H1 (cell line): ENCODE measurements at regions not wholly inside any gene's neighbourhood (a gene's known extent, or its start where the extent isn't known, plus 50 kb on each side); places are given as distances from the start of the nearest gene placed in this dataset.

Source experiments
- CTCF ChIA-PET: fragments of 300-600 bp; sonication (Branson Sonifier 250); formaldehyde crosslinking; loops from one replicate; lab custom pipeline; 2021; ENCODE audit not compliant: partially characterized antibody; lab: Charles Lee
- POLR2A ChIA-PET: fragments of 300-600 bp; sonication (Branson Sonifier 250); formaldehyde crosslinking; loops from one replicate; lab custom pipeline; 2021; ENCODE audit warnings: inconsistent platforms; ENCODE audit not compliant: partially characterized antibody; lab: Charles Lee
- DNase-seq, 2 experiments: peaks; one replicate each; pipeline versions ENCODE4 v3.0.0 to v3.0.0-alpha.2; 2010 to 2022; ENCODE audit warnings: low spot score in 2 of 2, low read depth in 1 of 2, mixed read lengths in 1 of 2
- FAIRE-seq: peaks from 2 replicates; lab custom pipeline; 2011; peaks lifted over from hg19 to GRCh38; lab: Jason Lieb, UNC
- H2AFZ ChIP-seq: 2 replicates; pipeline ENCODE4 v1.8.1; 2012; ENCODE audit warnings: low read length, inconsistent platforms
- H2AK5ac ChIP-seq: 2 replicates; pipeline ENCODE4 v1.6.1; 2013; ENCODE audit warnings: low read depth, low read length
- H2BK120ac ChIP-seq: replicated peaks from 2 replicates; pipeline ENCODE3; 2013; ENCODE audit warnings: low read depth, low read length, inconsistent platforms
- H2BK12ac ChIP-seq: 2 replicates; pipeline ENCODE4 v1.6.1; 2013; ENCODE audit warnings: low read depth, low read length
- H2BK15ac ChIP-seq: 2 replicates; pipeline ENCODE4 v1.6.1; 2013; ENCODE audit warnings: low read length
- H2BK20ac ChIP-seq: 2 replicates; pipeline ENCODE4 v1.6.1; 2013; ENCODE audit warnings: low read length
- H2BK5ac ChIP-seq: 2 replicates; pipeline ENCODE4 v1.6.1; 2013; ENCODE audit warnings: low read depth, low read length
- H3K14ac ChIP-seq: 2 replicates; pipeline ENCODE4 v1.6.1; 2013; ENCODE audit warnings: inconsistent platforms; ENCODE audit not compliant: insufficient read length
- H3K18ac ChIP-seq: 2 replicates; pipeline ENCODE4 v1.6.1; 2013; ENCODE audit warnings: low read length; ENCODE audit errors: extremely low read depth
- H3K23ac ChIP-seq: 2 replicates; pipeline ENCODE4 v1.6.1; 2013; ENCODE audit warnings: inconsistent platforms; ENCODE audit not compliant: insufficient read length
- H3K23me2 ChIP-seq: 2 replicates; pipeline ENCODE4 v1.6.1; 2013; ENCODE audit warnings: low read depth, low read length
- H3K27ac ChIP-seq: 2 replicates; pipeline ENCODE4 v1.6.1; 2011; ENCODE audit warnings: low read depth, low read length, inconsistent platforms
- H3K27me3 ChIP-seq, 4 experiments: replicated peaks in 1 of 4; 1 replicate in 1 of 4; 2 replicates in 3 of 4; pipeline versions ENCODE4 v1.6.1 to v1.8.1; 2011 to 2013; ENCODE audit warnings: low read length in 3 of 4, mild to moderate bottlenecking in 3 of 4, inconsistent platforms in 2 of 4, mixed read lengths in 2 of 4, moderate library complexity in 1 of 4; ENCODE audit not compliant: control insufficient read depth in 3 of 4, insufficient read depth in 3 of 4; ENCODE audit errors: extremely low read depth in 1 of 4
- H3K36me3 ChIP-seq, 4 experiments: 2 replicates each; pipeline versions ENCODE4 v1.6.1 to v1.8.1; 2011 to 2013; ENCODE audit warnings: mild to moderate bottlenecking in 4 of 4, low read length in 3 of 4, moderate library complexity in 2 of 4, control low read depth in 1 of 4, inconsistent platforms in 1 of 4; ENCODE audit not compliant: insufficient read depth in 4 of 4, control insufficient read depth in 2 of 4
- H3K4ac ChIP-seq: replicated peaks from 2 replicates; pipeline ENCODE3; 2013; ENCODE audit warnings: low read length, low read depth, mixed read lengths, inconsistent platforms; ENCODE audit not compliant: insufficient read length
- H3K4me1 ChIP-seq, 4 experiments: replicated peaks in 1 of 4; 1 replicate in 1 of 4; 2 replicates in 3 of 4; pipeline versions ENCODE4 v1.6.1 to v1.8.1; 2011 to 2013; ENCODE audit warnings: low read length in 3 of 4, inconsistent platforms in 2 of 4, mixed read lengths in 1 of 4; ENCODE audit not compliant: insufficient read depth in 4 of 4, control insufficient read depth in 3 of 4
- H3K4me2 ChIP-seq, 2 experiments: 2 replicates each; pipeline versions ENCODE4 v1.6.1 to v1.8.1; 2011 to 2013; ENCODE audit warnings: low read depth in 2 of 2, low read length in 2 of 2, control low read depth in 1 of 2, inconsistent platforms in 1 of 2, mild to moderate bottlenecking in 1 of 2; ENCODE audit not compliant: insufficient read depth in 1 of 2
- H3K4me3 ChIP-seq, 4 experiments: fragments of 200-600, 300-600 bp in 1 of 4; sonication (generic), shearing (Covaris generic), sonication (Bioruptor Twin) in 1 of 4; 2 replicates each; pipeline versions ENCODE4 v1.5.1 to v1.8.1; 2011 to 2016; ENCODE audit warnings: low read length in 4 of 4, low read depth in 3 of 4, control low read depth in 2 of 4, inconsistent platforms in 2 of 4, mild to moderate bottlenecking in 2 of 4, mixed read lengths in 1 of 4, moderate library complexity in 1 of 4; ENCODE audit not compliant: insufficient read depth in 2 of 4; ENCODE audit errors: extremely low read depth in 1 of 4
- H3K56ac ChIP-seq: replicated peaks from 2 replicates; pipeline ENCODE3; 2013; ENCODE audit warnings: low read depth, mild to moderate bottlenecking, mixed read lengths, low read length, inconsistent platforms; ENCODE audit not compliant: insufficient read length
- H3K79me1 ChIP-seq: 2 replicates; pipeline ENCODE4 v1.6.1; 2013; ENCODE audit warnings: low read depth, low read length, control low read depth
- H3K79me2 ChIP-seq, 2 experiments: 2 replicates each; pipeline versions ENCODE4 v1.6.1 to v1.8.1; 2012 to 2013; ENCODE audit warnings: low read length in 2 of 2, mild to moderate bottlenecking in 2 of 2, inconsistent platforms in 1 of 2; ENCODE audit not compliant: insufficient read depth in 2 of 2, control insufficient read depth in 1 of 2
- H3K9ac ChIP-seq, 4 experiments: replicated peaks in 1 of 4; 1 replicate in 1 of 4; 2 replicates in 3 of 4; pipeline versions ENCODE4 v1.6.1 to v1.8.1; 2011 to 2013; ENCODE audit warnings: low read depth in 3 of 4, low read length in 3 of 4, control low read depth in 2 of 4, mild to moderate bottlenecking in 2 of 4, moderate library complexity in 2 of 4, inconsistent platforms in 1 of 4; ENCODE audit errors: extremely low read depth in 1 of 4
- H3K9me3 ChIP-seq, 2 experiments: 2 replicates each; pipeline versions ENCODE4 v1.6.1 to v1.8.1; 2012 to 2013; ENCODE audit warnings: mild to moderate bottlenecking in 2 of 2, moderate library complexity in 2 of 2, control low read depth in 1 of 2, inconsistent platforms in 1 of 2, low read depth in 1 of 2, low read length in 1 of 2, mixed read lengths in 1 of 2; ENCODE audit not compliant: insufficient read depth in 2 of 2
- H4K20me1 ChIP-seq, 2 experiments: replicated peaks in 1 of 2; 2 replicates each; pipeline versions ENCODE3 to v1.8.1; 2011 to 2013; ENCODE audit warnings: inconsistent platforms in 2 of 2, low read length in 2 of 2, mild to moderate bottlenecking in 1 of 2; ENCODE audit not compliant: insufficient read depth in 2 of 2, control insufficient read depth in 1 of 2
- H4K5ac ChIP-seq: 2 replicates; pipeline ENCODE4 v1.6.1; 2013; ENCODE audit warnings: low read length, low read depth, mixed read lengths, inconsistent platforms; ENCODE audit not compliant: insufficient read length
- H4K8ac ChIP-seq: 2 replicates; pipeline ENCODE4 v1.8.0; 2013; ENCODE audit warnings: mild to moderate bottlenecking, moderate library complexity, low read length, inconsistent platforms; ENCODE audit not compliant: insufficient read depth; ENCODE audit errors: extremely low read depth
- H4K91ac ChIP-seq: replicated peaks from 2 replicates; pipeline ENCODE3; 2013; ENCODE audit warnings: low read length, mixed read lengths, inconsistent platforms; ENCODE audit not compliant: insufficient read length
- BACH1 ChIP-seq: IDR thresholded peaks from 2 replicates; pipeline ENCODE4 v1.6.1; 2012; ENCODE audit warnings: low read length, improper control_type of control experiment
- EZH2 ChIP-seq: fragments of 200-600 bp; sonication (generic); IDR thresholded peaks from 2 replicates; pipeline ENCODE4 v1.7.1; 2012; ENCODE audit warnings: low read depth, mild to moderate bottlenecking, moderate library complexity, low read length, inconsistent platforms; ENCODE audit not compliant: severe bottlenecking
- POLR2A ChIP-seq, 2 experiments: IDR thresholded peaks; 1 replicate in 1 of 2; 2 replicates in 1 of 2; pipeline ENCODE4 v1.6.1; 2011; ENCODE audit warnings: low read depth in 2 of 2, low read length in 2 of 2, mild to moderate bottlenecking in 2 of 2; ENCODE audit errors: control extremely low read depth in 1 of 2
- RNF2 ChIP-seq: fragments of 200-900, 300-1000 bp; sonication (generic); IDR thresholded peaks from 2 replicates; pipeline ENCODE4 v1.7.1; 2016; ENCODE audit warnings: borderline replicate concordance, low read depth, mild to moderate bottlenecking, antibody characterized with exemption, low read length; ENCODE audit not compliant: poor library complexity, severe bottlenecking; ENCODE audit errors: missing control alignments
- SIN3A ChIP-seq, 2 experiments: IDR thresholded peaks in 1 of 2; conservative IDR thresholded peaks in 1 of 2; 2 replicates each; pipeline ENCODE4 v1.6.1; 2011 to 2012; ENCODE audit warnings: low read length in 2 of 2, improper control_type of control experiment in 1 of 2, low read depth in 1 of 2, mild to moderate bottlenecking in 1 of 2
- SIRT6 ChIP-seq: IDR thresholded peaks from one replicate; pipeline ENCODE4 v1.7.1; 2012; ENCODE audit warnings: low read length, inconsistent platforms
- SUZ12 ChIP-seq: fragments of 200-600 bp; sonication (generic); IDR thresholded peaks from 2 replicates; pipeline ENCODE4 v1.6.1; 2012; ENCODE audit warnings: mild to moderate bottlenecking, inconsistent platforms, low read length, moderate library complexity, mixed read lengths
- TAF1 ChIP-seq: IDR thresholded peaks from 2 replicates; pipeline ENCODE4 v1.6.1; 2011; ENCODE audit warnings: mild to moderate bottlenecking, low read depth, low read length
- TF ChIP-seq, protein P1 (sequence below): IDR thresholded peaks from 2 replicates; pipeline ENCODE4 v1.6.1; 2012; ENCODE audit warnings: inconsistent platforms

DNA sequence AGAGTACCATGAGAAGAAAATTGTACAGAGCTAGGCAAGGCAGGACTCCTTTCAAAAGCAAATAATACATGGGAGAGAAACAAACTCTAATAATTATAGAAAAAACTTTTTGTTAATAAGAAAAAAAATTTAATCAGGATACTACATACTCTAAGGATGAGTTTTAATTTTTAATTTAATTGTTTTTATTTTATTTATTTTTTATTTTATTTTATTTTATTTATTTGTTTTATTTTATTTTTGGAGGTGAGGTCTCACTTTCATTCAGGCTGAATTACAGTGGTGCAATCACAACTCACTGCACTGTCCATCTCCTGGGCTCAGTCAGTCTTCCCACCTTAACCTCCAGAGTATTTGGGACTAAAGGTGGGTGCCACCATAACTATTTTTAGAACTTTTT is 1347.2 kb downstream of the NLGN4Y start:
- H3K9me3 ChIP-seq, result no peaks in the 10 kb centered on the region
- no peak overlapping the region for H2BK15ac ChIP-seq
- H3K79me2 ChIP-seq, result no peaks in the 10 kb centered on the region
- no peak overlapping the region for H2AFZ ChIP-seq
- H3K27ac ChIP-seq, result no peak overlapping the region
- ChIA-PET POLR2A (no interaction called here), CTCF (no interaction called here)
- no peak overlapping the region for H3K18ac ChIP-seq
- no peak overlapping the region for H3K4me2 ChIP-seq
- no peak for TF ChIP-seq TAF1
- TF ChIP-seq RNF2, result no peak
- TF ChIP-seq SIN3A (conservative IDR thresholded peaks at IDR 0.05 in 1 of 2, IDR thresholded peaks at IDR 0.05 in 1 of 2; ENCODE audit: low read depth in 1 of 2, low read length in 2 of 2), result no peak
- no peak for TF ChIP-seq POLR2A (IDR thresholded peaks at IDR 0.05; ENCODE audit: control extremely low read depth in 1 of 2, low read depth in 2 of 2, low read length in 2 of 2)
- no peak for TF ChIP-seq EZH2
- no peak for TF ChIP-seq BACH1
- no peak for TF ChIP-seq SIRT6
- TF ChIP-seq, protein P1, sequence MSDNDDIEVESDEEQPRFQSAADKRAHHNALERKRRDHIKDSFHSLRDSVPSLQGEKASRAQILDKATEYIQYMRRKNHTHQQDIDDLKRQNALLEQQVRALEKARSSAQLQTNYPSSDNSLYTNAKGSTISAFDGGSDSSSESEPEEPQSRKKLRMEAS, result no peak
- TF ChIP-seq SUZ12, result no peak
- H3K4ac ChIP-seq, result no peak overlapping the region
- H3K27me3 ChIP-seq, result no peaks in the 10 kb centered on the region
- no peaks in the 10 kb centered on the region for H4K20me1 ChIP-seq
- H3K14ac ChIP-seq, result no peak overlapping the region
- H4K91ac ChIP-seq, result no peak overlapping the region
- no peak overlapping the region for H4K8ac ChIP-seq
- no peaks in the 10 kb centered on the region for H3K36me3 ChIP-seq
- DNase-seq (no peak), FAIRE-seq (no peak)
- H3K23ac ChIP-seq, result no peak overlapping the region
- H3K9ac ChIP-seq, result no peak overlapping the region
- H2BK120ac ChIP-seq, result no peak overlapping the region
- no peak overlapping the region for H2BK20ac ChIP-seq
- H3K56ac ChIP-seq, result no peak overlapping the region
- no peak overlapping the region for H2BK12ac ChIP-seq
- H2AK5ac ChIP-seq, result no peak overlapping the region
- no peaks in the 10 kb centered on the region for H3K4me1 ChIP-seq
- H3K23me2 ChIP-seq, result no peaks in the 10 kb centered on the region
- no peak overlapping the region for H4K5ac ChIP-seq
- no peaks in the 10 kb centered on the region for H3K79me1 ChIP-seq
- H2BK5ac ChIP-seq, result no peak overlapping the region
- H3K4me3 ChIP-seq, result no peak overlapping the region
